Large intestine (tissue), 3 donors: ENCODE measurements at regions not wholly inside any gene's neighbourhood (a gene's known extent, or its start where the extent isn't known, plus 50 kb on each side); places are given as distances from the start of the nearest gene placed in this dataset.

Experiments
- DNase-seq, 2 donors: peaks; one replicate each; pipeline versions ENCODE4 v3.0.0 to v3.0.0-alpha.2; 2013
- H3K27ac ChIP-seq: one replicate; pipeline ENCODE4 v1.5.1; 2013; ENCODE audit warnings: low read length
- H3K27me3 ChIP-seq: 2 replicates; pipeline ENCODE4 v1.6.1; 2013; ENCODE audit warnings: low read length; ENCODE audit not compliant: control insufficient read depth, insufficient read depth
- H3K36me3 ChIP-seq: 2 replicates; pipeline ENCODE4 v1.6.1; 2013; ENCODE audit warnings: low read length; ENCODE audit not compliant: control insufficient read depth, insufficient read depth
- H3K4me1 ChIP-seq: one replicate; pipeline ENCODE4 v1.6.1; 2013; ENCODE audit warnings: low read length; ENCODE audit not compliant: control insufficient read depth, insufficient read depth
- H3K4me3 ChIP-seq: one replicate; pipeline ENCODE4 v1.5.1; 2013; ENCODE audit warnings: low read length
- H3K9me3 ChIP-seq: one replicate; pipeline ENCODE4 v1.6.1; 2013; ENCODE audit warnings: mild to moderate bottlenecking, low read depth, low read length, moderate library complexity; ENCODE audit not compliant: control insufficient read depth
- WGBS: methylation state at CpG from one replicate; pipeline ENCODE4 v1.1.5; 2013; ENCODE audit warnings: low lambda C conversion rate; ENCODE audit not compliant: insufficient coverage; 5-methylcytosine and 5-hydroxymethylcytosine counted together

GRCh38 chr2:16404146-16404545, 261.5 kb downstream of the CYRIA start:
- H3K36me3 ChIP-seq, result no peaks in the 10 kb centered on the region
- H3K27ac ChIP-seq, result no peak overlapping the region
- no peak overlapping the region for H3K4me3 ChIP-seq
- no peak for DNase-seq
- no peaks in the 10 kb centered on the region for H3K27me3 ChIP-seq
- H3K4me1 ChIP-seq, result peaks cover 7% of the 10 kb centered on the region
- no peaks in the 10 kb centered on the region for H3K9me3 ChIP-seq
- no CpG with 5 or more reads among the region's 3 CpGs for WGBS

- Histone ChIP-seq H3K27me3 (no peaks in the 10 kb centered on the region), H3K36me3 (no peaks in the 10 kb centered on the region), H3K4me1 (peaks cover 7% of the 10 kb centered on the region), H3K4me3 (no peak overlapping the region), H3K9me3 (no peaks in the 10 kb centered on the region), H3K27ac (no peak overlapping the region)
- DNase-seq, result no peak
- WGBS, result 100% methylated on average over 1 of the region's 5 CpGs
These were observed 262.7 kb downstream of the CYRIA start for GRCh38 chr2:16402891-16403290.

- H3K36me3 ChIP-seq, result no peaks in the 10 kb centered on the region
- no peaks in the 10 kb centered on the region for H3K9me3 ChIP-seq
- no peak for DNase-seq
- WGBS, result no CpG with 5 or more reads among the region's 7 CpGs
- H3K27me3 ChIP-seq, result no peaks in the 10 kb centered on the region
- peaks cover 7% of the 10 kb centered on the region for H3K4me1 ChIP-seq
- H3K4me3 ChIP-seq, result no peak overlapping the region
- no peak overlapping the region for H3K27ac ChIP-seq
These were observed 263.8 kb downstream of the CYRIA start for GRCh38 chr2:16401761-16402300.

- Histone ChIP-seq H3K27ac (peak overlapping the region; percentile 20), H3K9me3 (no peaks in the 10 kb centered on the region), H3K4me3 (no peak overlapping the region), H3K27me3 (no peaks in the 10 kb centered on the region), H3K4me1 (peaks cover 7% of the 10 kb centered on the region), H3K36me3 (no peaks in the 10 kb centered on the region)
- no CpG with 5 or more reads among the region's 7 CpGs for WGBS
- peak; percentile 53 to 73 for DNase-seq
These were observed 265.5 kb downstream of the CYRIA start for GRCh38 chr2:16400127-16400623.

- Histone ChIP-seq H3K36me3 (no peaks in the 10 kb centered on the region), H3K9me3 (no peaks in the 10 kb centered on the region), H3K4me3 (no peak overlapping the region), H3K4me1 (peaks cover 17% of the 10 kb centered on the region), H3K27me3 (no peaks in the 10 kb centered on the region), H3K27ac (no peak overlapping the region)
- DNase-seq, result no peak
- WGBS, result no CpG with 5 or more reads among the region's 2 CpGs
These were observed 267.1 kb downstream of the CYRIA start for GRCh38 chr2:16398486-16399043.

GRCh38 chr2:16397681-16398475, 267.8 kb downstream of the CYRIA start:
- Histone ChIP-seq H3K9me3 (no peaks in the 10 kb centered on the region), H3K4me3 (no peak overlapping the region), H3K27ac (no peak overlapping the region), H3K36me3 (no peaks in the 10 kb centered on the region), H3K4me1 (peaks cover 24% of the 10 kb centered on the region), H3K27me3 (no peaks in the 10 kb centered on the region)
- no peak for DNase-seq
- WGBS, result 100% methylated on average over 1 of the region's 6 CpGs

- no peaks in the 10 kb centered on the region for H3K9me3 ChIP-seq
- no peaks in the 10 kb centered on the region for H3K27me3 ChIP-seq
- no peak overlapping the region for H3K27ac ChIP-seq
- H3K4me1 ChIP-seq, result peaks cover 27% of the 10 kb centered on the region
- no peaks in the 10 kb centered on the region for H3K36me3 ChIP-seq
- no peak overlapping the region for H3K4me3 ChIP-seq
- no CpG with 5 or more reads among the region's 3 CpGs for WGBS
- DNase-seq, result no peak
These were observed 268.6 kb downstream of the CYRIA start for GRCh38 chr2:16396986-16397385.

- Histone ChIP-seq H3K36me3 (no peaks in the 10 kb centered on the region), H3K9me3 (no peaks in the 10 kb centered on the region), H3K27ac (no peak overlapping the region), H3K4me3 (no peak overlapping the region), H3K4me1 (peaks cover 27% of the 10 kb centered on the region), H3K27me3 (no peaks in the 10 kb centered on the region)
- WGBS, result 90% methylated on average over 2 of the region's 10 CpGs
- DNase-seq, result no peak
These were observed 269.5 kb downstream of the CYRIA start for GRCh38 chr2:16396171-16396570.

- Histone ChIP-seq H3K9me3 (no peaks in the 10 kb centered on the region), H3K4me3 (no peak overlapping the region), H3K27ac (no peak overlapping the region), H3K4me1 (peaks cover 27% of the 10 kb centered on the region), H3K27me3 (no peaks in the 10 kb centered on the region), H3K36me3 (no peaks in the 10 kb centered on the region)
- no CpG with 5 or more reads among the region's 1 CpG for WGBS
- DNase-seq, result no peak
These were observed 270.0 kb downstream of the CYRIA start for GRCh38 chr2:16395601-16396000.

- Histone ChIP-seq H3K4me1 (peaks cover 22% of the 10 kb centered on the region), H3K36me3 (no peaks in the 10 kb centered on the region), H3K4me3 (no peak overlapping the region), H3K9me3 (no peaks in the 10 kb centered on the region), H3K27me3 (no peaks in the 10 kb centered on the region), H3K27ac (no peak overlapping the region)
- DNase-seq, result no peak
- no CpG with 5 or more reads among the region's 3 CpGs for WGBS
These were observed 270.6 kb downstream of the CYRIA start for GRCh38 chr2:16394986-16395550.
